ENCODE measurements at regions not wholly inside any gene's neighbourhood (a gene's known extent, or its start where the extent isn't known, plus 50 kb on each side); places are given as distances from the start of the nearest gene placed in this dataset.

- H3K27me3 ChIP-seq (ENCODE audit: control insufficient read depth, insufficient read depth, low read length) = no peaks in the 10 kb centered on the region
- H3K36me3 ChIP-seq (ENCODE audit: control insufficient read depth in 2 of 3, insufficient read depth in 3 of 3, low read length in 3 of 3) = no peaks in the 10 kb centered on the region
- FAIRE-seq (no peak), DNase-seq (no peak)
- intact Hi-C loops (cut with DNase I) = no loop called here
- H3K4me1 ChIP-seq (ENCODE audit: control insufficient read depth in 2 of 3, insufficient read depth in 2 of 3, low read depth in 1 of 3, low read length in 3 of 3) = no peaks in the 10 kb centered on the region
- no peak overlapping the region for H3K9ac ChIP-seq (ENCODE audit: low read length in 3 of 3)
- H3K4me3 ChIP-seq (ENCODE audit: low read length in 3 of 3) = no peak overlapping the region
- no peak for TF ChIP-seq CTCF (IDR thresholded peaks at IDR 0.05; ENCODE audit: borderline replicate concordance, extremely low read depth, insufficient read depth)
- no peaks in the 10 kb centered on the region for H3K9me3 ChIP-seq (ENCODE audit: control insufficient read depth in 2 of 3, insufficient read depth in 1 of 3, low read length in 3 of 3)
- H3K27ac ChIP-seq (ENCODE audit: low read depth in 2 of 2, low read length in 2 of 2) = no peak overlapping the region
These were observed 1304.5 kb upstream of the SLC39A10 start for GRCh38 chr2:194352505-194352904.

GRCh38 chr2:194346193-194346592 lies 1310.8 kb upstream of the SLC39A10 start:
- intact Hi-C loops (cut with DNase I) = no loop called here

GRCh38 chr2:194345347-194345746 lies 1311.7 kb upstream of the SLC39A10 start:
- no peak for DNase-seq
- FAIRE-seq = no peak
- no peaks in the 10 kb centered on the region for H3K9me3 ChIP-seq (ENCODE audit: control insufficient read depth in 2 of 3, insufficient read depth in 1 of 3, low read length in 3 of 3)
- TF ChIP-seq CTCF (IDR thresholded peaks at IDR 0.05; ENCODE audit: borderline replicate concordance, extremely low read depth, insufficient read depth) = no peak
- no peaks in the 10 kb centered on the region for H3K36me3 ChIP-seq (ENCODE audit: control insufficient read depth in 2 of 3, insufficient read depth in 3 of 3, low read length in 3 of 3)
- no peak overlapping the region for H3K9ac ChIP-seq (ENCODE audit: low read length in 3 of 3)
- no peaks in the 10 kb centered on the region for H3K27me3 ChIP-seq (ENCODE audit: control insufficient read depth, insufficient read depth, low read length)
- intact Hi-C loops (cut with DNase I) = no loop called here
- no peaks in the 10 kb centered on the region for H3K4me1 ChIP-seq (ENCODE audit: control insufficient read depth in 2 of 3, insufficient read depth in 2 of 3, low read depth in 1 of 3, low read length in 3 of 3)
- no peak overlapping the region for H3K27ac ChIP-seq (ENCODE audit: low read depth in 2 of 2, low read length in 2 of 2)
- H3K4me3 ChIP-seq (ENCODE audit: low read length in 3 of 3) = no peak overlapping the region

More at GRCh38 chr2:194346193-194346592, 1310.8 kb upstream of the SLC39A10 start:
- no peaks in the 10 kb centered on the region for H3K9me3 ChIP-seq (ENCODE audit: control insufficient read depth in 2 of 3, insufficient read depth in 1 of 3, low read length in 3 of 3)
- FAIRE-seq (no peak), DNase-seq (no peak)
- H3K4me3 ChIP-seq (ENCODE audit: low read length in 3 of 3) = no peak overlapping the region
- no peaks in the 10 kb centered on the region for H3K27me3 ChIP-seq (ENCODE audit: control insufficient read depth, insufficient read depth, low read length)
- H3K4me1 ChIP-seq (ENCODE audit: control insufficient read depth in 2 of 3, insufficient read depth in 2 of 3, low read depth in 1 of 3, low read length in 3 of 3) = no peaks in the 10 kb centered on the region
- no peaks in the 10 kb centered on the region for H3K36me3 ChIP-seq (ENCODE audit: control insufficient read depth in 2 of 3, insufficient read depth in 3 of 3, low read length in 3 of 3)
- H3K27ac ChIP-seq (ENCODE audit: low read depth in 2 of 2, low read length in 2 of 2) = no peak overlapping the region
- no peak overlapping the region for H3K9ac ChIP-seq (ENCODE audit: low read length in 3 of 3)
- TF ChIP-seq CTCF (IDR thresholded peaks at IDR 0.05; ENCODE audit: borderline replicate concordance, extremely low read depth, insufficient read depth) = no peak

GRCh38 chr2:194343167-194343566 lies 1313.9 kb upstream of the SLC39A10 start:
- Histone ChIP-seq H3K4me3 (ENCODE audit: low read length in 3 of 3) (no peak overlapping the region), H3K9me3 (ENCODE audit: control insufficient read depth in 2 of 3, insufficient read depth in 1 of 3, low read length in 3 of 3) (no peaks in the 10 kb centered on the region), H3K9ac (ENCODE audit: low read length in 3 of 3) (no peak overlapping the region), H3K4me1 (ENCODE audit: control insufficient read depth in 2 of 3, insufficient read depth in 2 of 3, low read depth in 1 of 3, low read length in 3 of 3) (no peaks in the 10 kb centered on the region), H3K36me3 (ENCODE audit: control insufficient read depth in 2 of 3, insufficient read depth in 3 of 3, low read length in 3 of 3) (no peaks in the 10 kb centered on the region), H3K27ac (ENCODE audit: low read depth in 2 of 2, low read length in 2 of 2) (no peak overlapping the region), H3K27me3 (ENCODE audit: control insufficient read depth, insufficient read depth, low read length) (no peaks in the 10 kb centered on the region)
- no peak for FAIRE-seq
- intact Hi-C loops (cut with DNase I) = no loop called here
- DNase-seq = no peak
- TF ChIP-seq CTCF (IDR thresholded peaks at IDR 0.05; ENCODE audit: borderline replicate concordance, extremely low read depth, insufficient read depth) = no peak
